Sigmoid colon (tissue), 6 donors: ENCODE measurements at regions not wholly inside any gene's neighbourhood (a gene's known extent, or its start where the extent isn't known, plus 50 kb on each side); places are given as distances from the start of the nearest gene placed in this dataset.

ENCODE experiments used
- DNase-seq: peaks from one replicate; pipeline ENCODE4 v3.0.0-alpha.2; 2019
- H3K27ac ChIP-seq, 4 donors: fragments of 200-600 bp; sonication (generic); one replicate each; pipeline ENCODE4 v1.5.1; 2016 to 2019; ENCODE audit warnings: mild to moderate bottlenecking in 1 of 4
- H3K27me3 ChIP-seq, 3 donors: fragments of 200-600 bp; sonication (generic); one replicate each; pipeline ENCODE4 v1.5.1; 2019; ENCODE audit warnings: mild to moderate bottlenecking in 1 of 3
- H3K36me3 ChIP-seq, 4 donors: fragments of 200-600 bp; sonication (generic); one replicate each; pipeline ENCODE4 v1.5.1; 2016 to 2019
- H3K4me1 ChIP-seq, 4 donors: fragments of 200-600 bp; sonication (generic); one replicate each; pipeline ENCODE4 v1.5.1; 2017 to 2019
- H3K4me3 ChIP-seq, 4 donors: fragments of 200-600 bp; sonication (generic); one replicate each; pipeline ENCODE4 v1.5.1; 2017 to 2019; ENCODE audit warnings: mild to moderate bottlenecking in 2 of 4, moderate library complexity in 1 of 4
- H3K9me3 ChIP-seq, 4 donors: fragments of 200-600 bp in 3 of 4; sonication (generic) in 3 of 4; one replicate each; pipeline versions ENCODE4 v1.5.1 to v1.6.1; 2013 to 2019
- EP300 ChIP-seq, 4 donors: sonication (generic); formaldehyde crosslinking; IDR thresholded peaks; one replicate each; pipeline ENCODE4 v1.6.1; 2017; ENCODE audit warnings: antibody characterized with exemption in 4 of 4
- POLR2A ChIP-seq, 2 donors: fragments of 450-650 bp; IDR thresholded peaks; one replicate each; pipeline ENCODE4 v1.6.1; 2016; ENCODE audit warnings: antibody characterized with exemption in 2 of 2, mild to moderate bottlenecking in 2 of 2, moderate library complexity in 2 of 2
- POLR2AphosphoS5 ChIP-seq, 4 donors: sonication (generic); formaldehyde crosslinking; IDR thresholded peaks; one replicate each; pipeline ENCODE4 v1.6.1; 2017; ENCODE audit warnings: antibody characterized with exemption in 4 of 4
- WGBS, 2 donors: extraction: QIAGEN DNeasy Blood & Tissue Kit; methylation state at CpG; one replicate each; pipeline ENCODE4 v1.1.7; 2013; 5-methylcytosine and 5-hydroxymethylcytosine counted together
- intact Hi-C: fragments of 100-400 bp; cut with DNase I; formaldehyde crosslinking; loops from one replicate; pipeline ENCODE4 v1.15.1; 2023
- TF ChIP-seq, protein P1 (sequence below), 4 experiments: fragments of 450-650 bp in 3 of 4; fragments of 200-600 bp in 1 of 4; IDR thresholded peaks; one replicate each; pipeline ENCODE4 v1.5.1; 2016 to 2019; ENCODE audit warnings: antibody characterized with exemption in 4 of 4, mild to moderate bottlenecking in 3 of 4, moderate library complexity in 2 of 4
- donor health status: healthy with polysubstance abuse.
- donor health status: healthy.

DNA sequence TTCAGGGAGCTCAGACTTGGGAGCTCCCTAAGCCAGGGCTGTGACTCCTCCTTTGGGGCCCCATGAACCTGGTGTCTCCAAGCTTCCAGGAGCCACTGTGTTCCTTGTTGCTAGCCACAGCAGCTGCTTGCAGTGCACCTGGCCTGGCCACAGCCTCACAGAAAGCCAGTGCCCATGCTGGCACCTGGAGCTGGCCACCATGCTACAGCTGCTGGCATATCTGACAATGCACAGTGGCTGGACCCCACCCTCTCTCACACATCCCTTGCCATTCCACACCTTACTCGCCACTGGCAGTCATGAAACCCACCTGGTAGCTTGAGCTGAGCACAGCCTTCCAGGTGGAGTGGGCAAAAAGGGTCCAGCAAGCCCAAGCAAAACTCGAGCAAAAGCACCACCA, 441.7 kb downstream of the ARAP2 start:
- H3K27ac ChIP-seq: no peak overlapping the region
- no peaks in the 10 kb centered on the region for H3K9me3 ChIP-seq
- TF ChIP-seq POLR2A (IDR thresholded peaks at IDR 0.05): no peak
- TF ChIP-seq, protein P1, sequence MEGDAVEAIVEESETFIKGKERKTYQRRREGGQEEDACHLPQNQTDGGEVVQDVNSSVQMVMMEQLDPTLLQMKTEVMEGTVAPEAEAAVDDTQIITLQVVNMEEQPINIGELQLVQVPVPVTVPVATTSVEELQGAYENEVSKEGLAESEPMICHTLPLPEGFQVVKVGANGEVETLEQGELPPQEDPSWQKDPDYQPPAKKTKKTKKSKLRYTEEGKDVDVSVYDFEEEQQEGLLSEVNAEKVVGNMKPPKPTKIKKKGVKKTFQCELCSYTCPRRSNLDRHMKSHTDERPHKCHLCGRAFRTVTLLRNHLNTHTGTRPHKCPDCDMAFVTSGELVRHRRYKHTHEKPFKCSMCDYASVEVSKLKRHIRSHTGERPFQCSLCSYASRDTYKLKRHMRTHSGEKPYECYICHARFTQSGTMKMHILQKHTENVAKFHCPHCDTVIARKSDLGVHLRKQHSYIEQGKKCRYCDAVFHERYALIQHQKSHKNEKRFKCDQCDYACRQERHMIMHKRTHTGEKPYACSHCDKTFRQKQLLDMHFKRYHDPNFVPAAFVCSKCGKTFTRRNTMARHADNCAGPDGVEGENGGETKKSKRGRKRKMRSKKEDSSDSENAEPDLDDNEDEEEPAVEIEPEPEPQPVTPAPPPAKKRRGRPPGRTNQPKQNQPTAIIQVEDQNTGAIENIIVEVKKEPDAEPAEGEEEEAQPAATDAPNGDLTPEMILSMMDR (IDR thresholded peaks at IDR 0.05): no peak
- TF ChIP-seq EP300 (IDR thresholded peaks at IDR 0.05): no peak
- TF ChIP-seq POLR2AphosphoS5 (IDR thresholded peaks at IDR 0.05): no peak
- intact Hi-C loops: no loop called here
- no peak for DNase-seq
- no peak overlapping the region for H3K4me3 ChIP-seq
- H3K27me3 ChIP-seq: no peaks in the 10 kb centered on the region
- WGBS, 2 donors: 76 to 79% methylated on average over 2 of the region's 2 CpGs
- no peaks in the 10 kb centered on the region for H3K4me1 ChIP-seq
- no peaks in the 10 kb centered on the region for H3K36me3 ChIP-seq

DNA sequence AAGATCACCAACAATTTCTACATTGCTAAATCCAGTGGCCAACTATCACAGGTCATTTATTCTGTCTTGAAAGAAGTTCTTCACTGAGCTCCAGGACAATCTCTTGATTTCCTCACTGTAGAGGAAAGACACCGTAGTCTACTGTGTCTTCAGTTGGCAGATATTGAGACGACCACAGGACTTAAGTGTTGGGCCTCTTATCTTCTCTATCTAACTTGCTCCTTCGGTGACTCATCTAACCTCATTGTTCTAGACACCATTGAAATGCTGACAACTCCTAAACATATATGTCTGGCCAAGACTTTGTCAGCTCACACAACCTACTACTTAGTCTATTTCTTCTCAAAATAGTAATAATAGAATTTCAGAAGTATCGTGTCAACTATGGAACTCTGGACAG, 425.8 kb downstream of the ARAP2 start:
- Histone ChIP-seq H3K4me1 (no peaks in the 10 kb centered on the region), H3K27me3 (no peaks in the 10 kb centered on the region), H3K4me3 (no peak overlapping the region), H3K27ac (no peak overlapping the region), H3K9me3 (no peaks in the 10 kb centered on the region), H3K36me3 (no peaks in the 10 kb centered on the region)
- 82 to 84% methylated on average over 4 of the region's 4 CpGs for WGBS, 2 donors
- DNase-seq: no peak
- intact Hi-C loops: no loop called here
- no peak for TF ChIP-seq EP300 (IDR thresholded peaks at IDR 0.05)
- TF ChIP-seq, protein P1 (IDR thresholded peaks at IDR 0.05): no peak
- no peak for TF ChIP-seq POLR2AphosphoS5 (IDR thresholded peaks at IDR 0.05)
- no peak for TF ChIP-seq POLR2A (IDR thresholded peaks at IDR 0.05)

DNA sequence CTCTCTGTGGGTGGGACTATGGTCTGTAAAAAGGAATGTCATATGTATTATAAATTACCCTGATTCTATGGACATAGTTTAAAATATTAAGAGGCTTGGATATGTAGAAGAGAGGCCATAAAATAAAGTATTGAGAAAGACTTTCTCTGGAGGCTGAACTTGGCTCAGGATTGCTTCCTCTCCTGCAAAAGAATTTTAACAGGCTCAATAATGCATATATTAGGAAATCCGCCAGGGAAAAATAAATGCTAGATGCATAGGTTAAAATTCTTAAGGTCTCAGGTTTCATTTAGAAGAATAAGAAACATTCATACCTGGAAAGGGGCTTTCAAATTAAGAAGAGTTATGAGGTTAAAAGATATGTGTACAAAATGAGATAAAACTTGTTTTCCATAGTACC, 424.3 kb downstream of the ARAP2 start:
- TF ChIP-seq POLR2A (IDR thresholded peaks at IDR 0.05) (no peak), POLR2AphosphoS5 (IDR thresholded peaks at IDR 0.05) (no peak), EP300 (IDR thresholded peaks at IDR 0.05) (no peak)
- TF ChIP-seq, protein P1 (IDR thresholded peaks at IDR 0.05): no peak
- Histone ChIP-seq H3K4me1 (no peaks in the 10 kb centered on the region), H3K27me3 (no peaks in the 10 kb centered on the region), H3K36me3 (no peaks in the 10 kb centered on the region), H3K27ac (no peak overlapping the region), H3K4me3 (no peak overlapping the region), H3K9me3 (no peaks in the 10 kb centered on the region)
- intact Hi-C loops: no loop called here
- 93 to 94% methylated on average over 1 of the region's 1 CpG for WGBS, 2 donors
- DNase-seq: no peak

DNA sequence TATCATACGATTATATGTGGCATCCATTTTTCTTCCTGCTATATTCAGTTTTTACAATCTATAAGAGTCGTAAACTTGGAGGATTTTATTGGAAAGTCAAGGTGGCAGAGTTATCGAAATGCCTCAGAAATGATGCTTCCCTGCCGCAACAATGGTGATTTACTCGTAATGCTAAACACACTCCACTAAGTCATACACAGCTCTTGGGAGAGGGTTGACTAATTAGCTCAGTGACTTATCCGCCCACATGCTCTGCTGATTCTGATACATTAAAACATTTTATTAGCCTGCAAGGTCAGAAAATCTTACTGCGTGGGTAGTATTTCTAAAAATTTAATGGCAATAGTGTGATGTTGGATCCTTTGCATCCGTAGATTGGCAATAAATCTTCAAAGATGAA, 420.1 kb downstream of the ARAP2 start:
- DNase-seq: no peak
- WGBS, 2 donors: 58 to 75% methylated on average over 8 of the region's 8 CpGs
- Histone ChIP-seq H3K36me3 (no peaks in the 10 kb centered on the region), H3K4me1 (no peaks in the 10 kb centered on the region), H3K27ac (no peak overlapping the region), H3K4me3 (no peak overlapping the region), H3K9me3 (no peaks in the 10 kb centered on the region), H3K27me3 (no peaks in the 10 kb centered on the region)
- intact Hi-C loops: no loop called here
- TF ChIP-seq, protein P1 (IDR thresholded peaks at IDR 0.05): no peak
- TF ChIP-seq EP300 (IDR thresholded peaks at IDR 0.05) (no peak), POLR2A (IDR thresholded peaks at IDR 0.05) (no peak), POLR2AphosphoS5 (IDR thresholded peaks at IDR 0.05) (no peak)

DNA sequence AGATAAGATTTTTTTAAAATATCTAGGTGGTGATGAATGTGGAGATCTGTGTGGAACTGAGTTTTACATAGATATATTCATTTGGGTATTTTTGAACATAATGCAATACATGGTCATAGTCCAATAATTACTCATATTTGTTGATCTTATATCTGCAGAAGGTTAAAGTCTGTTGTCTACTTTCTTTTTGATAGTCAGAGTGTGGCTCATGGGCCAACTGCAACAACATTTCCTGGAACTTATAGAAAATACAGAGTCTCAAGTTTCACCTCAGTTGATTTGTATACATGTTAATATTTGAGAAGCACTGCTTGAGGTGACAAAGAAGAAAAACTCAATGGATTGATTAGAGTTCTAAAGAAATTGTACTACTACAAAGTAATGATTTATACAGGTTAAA, 408.4 kb downstream of the ARAP2 start:
- intact Hi-C loops: no loop called here
- no peaks in the 10 kb centered on the region for H3K4me1 ChIP-seq
- H3K4me3 ChIP-seq: no peak overlapping the region
- no peaks in the 10 kb centered on the region for H3K27me3 ChIP-seq
- H3K27ac ChIP-seq: no peak overlapping the region
- TF ChIP-seq POLR2A (IDR thresholded peaks at IDR 0.05): no peak
- no peak for TF ChIP-seq POLR2AphosphoS5 (IDR thresholded peaks at IDR 0.05)
- TF ChIP-seq, protein P1 (IDR thresholded peaks at IDR 0.05): no peak
- no peak for TF ChIP-seq EP300 (IDR thresholded peaks at IDR 0.05)
- no peaks in the 10 kb centered on the region for H3K36me3 ChIP-seq
- no peak for DNase-seq
- no peaks in the 10 kb centered on the region for H3K9me3 ChIP-seq
